CD4-positive, alpha-beta T cell treated with Interleukin-10 for 1 hour (primary cell): ENCODE measurements at regions not wholly inside any gene's neighbourhood (a gene's known extent, or its start where the extent isn't known, plus 50 kb on each side); places are given as distances from the start of the nearest gene placed in this dataset.

Experiments
- DNase-seq: peaks from one replicate; pipeline ENCODE4 v3.0.0-alpha.2; 2020

GRCh38 chr15:89421219-89421618 is 75.2 kb downstream of the RHCG start:
- DNase-seq, result no peak

- DNase-seq, result no peak
Observed at GRCh38 chr15:89419370-89419984, 76.9 kb downstream of the RHCG start.

- no peak for DNase-seq
Observed at GRCh38 chr15:89417206-89417725, 79.1 kb downstream of the RHCG start.

GRCh38 chr15:89416339-89417183 is 79.8 kb downstream of the RHCG start:
- DNase-seq, result peak; percentile 72

- no peak for DNase-seq
Observed at GRCh38 chr15:89414571-89414970, 79.9 kb upstream of the POLG start.

- no peak for DNase-seq
Observed at GRCh38 chr15:89413877-89414276, 79.3 kb upstream of the POLG start.

GRCh38 chr15:89412905-89413411 is 78.3 kb upstream of the POLG start:
- DNase-seq, result no peak

- no peak for DNase-seq
Observed at GRCh38 chr15:89410039-89410435, 75.4 kb upstream of the POLG start.

- DNase-seq, result no peak
Observed at GRCh38 chr15:89409184-89410038, 74.8 kb upstream of the POLG start.

GRCh38 chr15:89408372-89409183 is 74.0 kb upstream of the POLG start:
- DNase-seq, result no peak

GRCh38 chr15:89406940-89407607 is 72.5 kb upstream of the POLG start:
- DNase-seq, result no peak

GRCh38 chr15:89406218-89406939 is 71.8 kb upstream of the POLG start:
- DNase-seq, result no peak

GRCh38 chr15:89405494-89405893 is 70.9 kb upstream of the POLG start:
- DNase-seq, result no peak

GRCh38 chr15:89404023-89404422 is 69.4 kb upstream of the POLG start:
- no peak for DNase-seq

- no peak for DNase-seq
Observed at GRCh38 chr15:89402518-89402805, 67.8 kb upstream of the POLG start.

- DNase-seq, result no peak
Observed at GRCh38 chr15:89401631-89402517, 67.2 kb upstream of the POLG start.

- no peak for DNase-seq
Observed at GRCh38 chr15:89400782-89401545, 66.3 kb upstream of the POLG start.

GRCh38 chr15:89400116-89400781 is 65.6 kb upstream of the POLG start:
- DNase-seq, result no peak
